Heart right ventricle (tissue), 16 donors: ENCODE measurements at regions not wholly inside any gene's neighbourhood (a gene's known extent, or its start where the extent isn't known, plus 50 kb on each side); places are given as distances from the start of the nearest gene placed in this dataset.

Source experiments
- ATAC-seq, 8 donors: fragments of 200-7000 bp; cut with Tn5 transposase; one replicate each; pipeline ENCODE4 v1.9.1; 2020; ENCODE audit warnings: mild to moderate bottlenecking in 8 of 8, moderate library complexity in 8 of 8, moderate number of reproducible peaks in 1 of 8
- DNase-seq, 2 donors: peaks; one replicate each; pipeline ENCODE4 v3.0.0-alpha.2; 2020
- H3K27ac ChIP-seq, 10 donors: fragments of 200-600 bp; sonication (generic) in 2 of 10; one replicate each; pipeline versions ENCODE4 v1.5.0 to v1.8.0; 2020 to 2022; ENCODE audit warnings: mild to moderate bottlenecking in 3 of 10
- H3K27me3 ChIP-seq, 7 donors: fragments of 200-600 bp; one replicate each; pipeline ENCODE4 v1.8.0; 2021 to 2022; ENCODE audit warnings: mild to moderate bottlenecking in 2 of 7
- H3K36me3 ChIP-seq, 9 donors: fragments of 200-600 bp; sonication (generic) in 1 of 9; one replicate each; pipeline versions ENCODE4 v1.5.0 to v1.8.0; 2020 to 2022; ENCODE audit warnings: mild to moderate bottlenecking in 2 of 9
- H3K4me1 ChIP-seq, 9 donors: fragments of 200-600 bp; sonication (generic) in 1 of 9; one replicate each; pipeline versions ENCODE4 v1.5.0 to v1.8.0; 2020 to 2022; ENCODE audit warnings: mild to moderate bottlenecking in 4 of 9
- H3K4me3 ChIP-seq, 10 donors: fragments of 200-600 bp; sonication (generic) in 2 of 10; one replicate each; pipeline versions ENCODE4 v1.5.0 to v1.8.0; 2020 to 2022; ENCODE audit warnings: mild to moderate bottlenecking in 7 of 10, moderate library complexity in 2 of 10
- H3K9me3 ChIP-seq, 11 donors: fragments of 200-600 bp in 10 of 11; sonication (generic) in 2 of 11; one replicate each; pipeline versions ENCODE4 v1.5.0 to v1.8.0; 2013 to 2022; ENCODE audit warnings: mild to moderate bottlenecking in 2 of 11, control low read depth in 1 of 11, moderate library complexity in 1 of 11
- CTCF ChIP-seq, 9 donors: fragments of 200-600 bp; sonication (generic) in 2 of 9; IDR thresholded peaks; one replicate each; pipeline versions ENCODE4 v1.5.0 to v1.8.0; 2021 to 2022; ENCODE audit warnings: antibody characterized with exemption in 9 of 9, mild to moderate bottlenecking in 5 of 9, moderate library complexity in 1 of 9
- WGBS, 2 donors: extraction: QIAGEN DNeasy Blood & Tissue Kit; methylation state at CpG; one replicate each; pipeline ENCODE4 v1.1.7; 2013; ENCODE audit warnings: inconsistent platforms in 1 of 2; 5-methylcytosine and 5-hydroxymethylcytosine counted together
- intact Hi-C, 10 donors: fragments of 100-400 bp; cut with DNase I; formaldehyde crosslinking; loops; one replicate each; pipeline versions ENCODE4 v1.11.1 to v1.14.2; 2022
- donor health status: Arrhythmogenic right ventricular cardiomyopathy.
- donor health status: ischemic (EF 13 %, LVEDD 7.1; RV severe dilation, severe dysfunction).
- donor health status: healthy with polysubstance abuse.
- donor health status: DM: no; HTN: yes; CAD: no.
- donor health status: DM: no; HTN: no; CAD: no.
- donor health status: ischemic (EF 25% LVEDD 6.9; RV normal size, moderate dysfunction).
- donor health status: ischemic (EF 25% LVEDD 5.7; RV mildly dilated, moderate dysfunction).
- donor health status: healthy.
- donor health status: DM: yes; HTN: yes; CAD: no.
- donor health status: Ischemic cardiomyopathy.
- donor health status: ischemic (EF 35%, LVEDD 5.7; RV mildly dilated, moderate dysfunction).
- donor health status: nonischemic (EF 11% LVEDD 7.7; RV severe dilation, severe dysfunction).
- donor health status: DM: yes; HTN: yes; CAD: no.
- donor health status: PGD.
- donor health status: ischemic (EF 29% LVEDD 5.4; RV normal size, mild dysfunction).
- donor health status: nonischemic (EF 23%, LVEDD 6.1; RV moderate dilation, normal function).

DNA sequence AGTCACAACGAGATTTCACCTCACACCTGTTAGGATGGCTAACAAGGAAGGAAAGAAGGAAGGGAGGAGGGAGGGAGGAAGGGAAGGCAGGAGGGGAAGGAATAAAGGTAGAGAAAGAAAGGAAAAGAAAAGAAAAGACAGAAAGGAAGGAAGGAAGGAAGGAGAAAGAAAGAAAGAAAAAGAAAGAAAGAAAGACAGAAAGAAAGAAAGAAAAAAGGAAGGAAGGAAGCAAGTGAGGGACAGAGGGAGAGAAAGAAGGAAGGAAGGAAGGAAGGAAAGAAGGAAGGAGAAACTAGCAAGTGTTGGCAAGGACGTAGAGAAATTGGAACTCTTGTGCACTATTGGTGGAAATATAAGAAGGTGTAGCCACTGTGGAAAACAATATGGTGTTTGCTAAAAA lies 52.2 kb downstream of the CCDC185 start:
- no peaks in the 10 kb centered on the region for H3K4me1 ChIP-seq
- intact Hi-C loops, result no loop called here
- H3K9me3 ChIP-seq, result peaks cover 0 to 22% (median 0%) of the 10 kb centered on the region in 11 donors
- H3K36me3 ChIP-seq, result no peaks in the 10 kb centered on the region
- ATAC-seq (no peak), DNase-seq (no peak)
- TF ChIP-seq CTCF (IDR thresholded peaks at IDR 0.05), result no peak
- WGBS, 2 donors, result 74 to 78% methylated on average over 2 of the region's 2 CpGs
- no peak overlapping the region for H3K27ac ChIP-seq
- H3K27me3 ChIP-seq, result no peaks in the 10 kb centered on the region
- no peak overlapping the region for H3K4me3 ChIP-seq

DNA sequence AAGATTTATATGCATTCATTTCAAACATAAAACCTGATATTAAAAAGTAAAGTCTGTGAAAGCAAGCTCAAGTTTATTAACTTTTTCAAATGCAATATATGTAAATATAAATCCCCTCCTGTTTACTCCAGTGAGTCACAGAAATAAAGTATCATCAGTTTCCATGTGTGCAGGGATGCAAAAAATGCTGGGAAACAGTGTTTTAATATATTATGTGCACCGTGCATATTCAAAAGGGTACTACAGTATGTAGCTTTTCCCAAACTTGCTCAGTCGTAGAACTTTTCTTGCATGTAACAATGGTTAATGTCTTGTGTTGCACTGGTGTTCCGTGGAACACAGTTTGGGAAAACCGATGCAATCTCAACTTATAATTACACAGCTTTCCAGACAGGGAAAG lies 60.7 kb downstream of the CCDC185 start:
- Histone ChIP-seq H3K36me3 (no peaks in the 10 kb centered on the region), H3K27me3 (no peaks in the 10 kb centered on the region), H3K4me3 (no peak overlapping the region), H3K4me1 (no peaks in the 10 kb centered on the region), H3K9me3 (peaks cover 0 to 6% (median 0%) of the 10 kb centered on the region in 11 donors), H3K27ac (no peak overlapping the region)
- DNase-seq (no peak), ATAC-seq (no peak)
- TF ChIP-seq CTCF (IDR thresholded peaks at IDR 0.05), result no peak
- intact Hi-C loops, result no loop called here
- 96% methylated on average over 4 of the region's 4 CpGs for WGBS, 2 donors

- no peak for ATAC-seq
- no peak for TF ChIP-seq CTCF (IDR thresholded peaks at IDR 0.05)
- 85 to 89% methylated on average over 2 of the region's 2 CpGs for WGBS, 2 donors
These were observed 61.7 kb downstream of the CCDC185 start for GRCh38 chr1:223454959-223455358.

DNA sequence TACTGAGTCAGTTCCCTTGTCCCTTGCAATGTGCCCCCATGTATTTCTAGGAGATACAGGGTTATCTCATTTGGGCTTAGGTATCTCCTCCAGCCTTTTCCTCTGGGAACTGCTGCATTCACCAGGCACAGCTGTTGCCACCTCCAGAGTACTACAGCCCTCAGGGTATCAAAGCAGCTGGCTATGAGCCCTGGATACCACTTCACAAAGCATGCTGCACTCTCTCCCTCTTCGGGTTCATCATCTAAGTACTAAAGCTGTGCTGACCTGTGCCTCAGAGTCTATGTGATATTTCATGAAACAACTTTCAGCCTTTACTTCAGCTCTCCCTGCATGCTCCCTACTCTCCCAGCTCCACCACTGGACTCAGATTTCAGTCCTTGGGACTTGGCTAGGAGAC lies 62.3 kb downstream of the CCDC185 start:
- no peak for DNase-seq
- no peak overlapping the region for H3K27ac ChIP-seq
- H3K4me1 ChIP-seq, result no peaks in the 10 kb centered on the region
- no peak overlapping the region for H3K4me3 ChIP-seq
- 42 to 52% methylated on average over 1 of the region's 1 CpG for WGBS, 2 donors
- no peaks in the 10 kb centered on the region for H3K27me3 ChIP-seq
- intact Hi-C loops, result no loop called here
- no peak for ATAC-seq
- no peaks in the 10 kb centered on the region for H3K36me3 ChIP-seq
- peaks cover 0 to 6% (median 0%) of the 10 kb centered on the region in 11 donors for H3K9me3 ChIP-seq
- no peak for TF ChIP-seq CTCF (IDR thresholded peaks at IDR 0.05)

More at GRCh38 chr1:223454959-223455358, 61.7 kb downstream of the CCDC185 start:
- Histone ChIP-seq H3K27me3 (no peaks in the 10 kb centered on the region), H3K4me3 (no peak overlapping the region), H3K36me3 (no peaks in the 10 kb centered on the region), H3K4me1 (no peaks in the 10 kb centered on the region), H3K9me3 (peaks cover 0 to 6% (median 0%) of the 10 kb centered on the region in 11 donors), H3K27ac (no peak overlapping the region)
- DNase-seq, result no peak
- intact Hi-C loops, result no loop called here
